Liver (tissue), 3 donors: ENCODE measurements at regions not wholly inside any gene's neighbourhood (a gene's known extent, or its start where the extent isn't known, plus 50 kb on each side); places are given as distances from the start of the nearest gene placed in this dataset.

Source experiments
- RAD21 ChIP-seq, 2 donors: IDR thresholded peaks; 2 replicates each; pipeline ENCODE4 v1.6.1; 2016; ENCODE audit warnings: antibody characterized with exemption in 2 of 2, mild to moderate bottlenecking in 2 of 2
- RXRA ChIP-seq, 2 donors: IDR thresholded peaks; 2 replicates each; pipeline ENCODE4 v1.6.1; 2017 to 2018; ENCODE audit warnings: antibody characterized with exemption in 2 of 2, mild to moderate bottlenecking in 1 of 2
- SP1 ChIP-seq: IDR thresholded peaks from 2 replicates; pipeline ENCODE4 v1.6.1; 2018; ENCODE audit warnings: antibody characterized with exemption, mild to moderate bottlenecking
- TF ChIP-seq, protein P1 (sequence below): fragments of 150-350 bp; IDR thresholded peaks from 2 replicates; pipeline ENCODE4 v1.5.1; 2017; ENCODE audit warnings: improper control_type of control experiment, low read depth, low read length; ENCODE audit not compliant: missing input control
- TF ChIP-seq, protein P2 (sequence below): IDR thresholded peaks from 2 replicates; pipeline ENCODE4 v1.6.1; 2016; ENCODE audit warnings: antibody characterized with exemption, mild to moderate bottlenecking
- TF ChIP-seq, protein P3 (sequence below): IDR thresholded peaks from 2 replicates; pipeline ENCODE4 v1.6.1; 2016; ENCODE audit warnings: antibody characterized with exemption
- donor health status: healthy.
- donor health status: healthy.

DNA sequence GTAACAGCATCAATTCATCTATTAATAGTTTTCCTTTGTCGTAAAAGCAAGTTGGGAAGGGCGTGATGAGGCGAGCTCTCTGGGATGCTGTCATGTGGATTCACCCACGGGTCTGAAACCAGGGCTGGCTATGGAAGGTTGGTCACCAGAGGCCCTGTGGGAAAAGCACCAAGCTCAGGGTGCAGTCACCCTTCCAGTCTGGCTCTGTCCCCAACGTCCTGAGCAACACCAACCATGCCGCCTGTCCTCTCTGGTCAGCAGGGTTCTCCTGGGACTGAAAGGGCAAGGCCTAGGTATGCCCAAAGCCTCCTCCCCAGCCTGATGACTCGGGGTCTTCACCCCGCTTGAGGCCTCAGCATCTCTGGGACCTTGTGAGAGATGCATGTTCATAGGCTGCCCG lies 97.2 kb upstream of the MSX1 start:
- TF ChIP-seq, protein P1, sequence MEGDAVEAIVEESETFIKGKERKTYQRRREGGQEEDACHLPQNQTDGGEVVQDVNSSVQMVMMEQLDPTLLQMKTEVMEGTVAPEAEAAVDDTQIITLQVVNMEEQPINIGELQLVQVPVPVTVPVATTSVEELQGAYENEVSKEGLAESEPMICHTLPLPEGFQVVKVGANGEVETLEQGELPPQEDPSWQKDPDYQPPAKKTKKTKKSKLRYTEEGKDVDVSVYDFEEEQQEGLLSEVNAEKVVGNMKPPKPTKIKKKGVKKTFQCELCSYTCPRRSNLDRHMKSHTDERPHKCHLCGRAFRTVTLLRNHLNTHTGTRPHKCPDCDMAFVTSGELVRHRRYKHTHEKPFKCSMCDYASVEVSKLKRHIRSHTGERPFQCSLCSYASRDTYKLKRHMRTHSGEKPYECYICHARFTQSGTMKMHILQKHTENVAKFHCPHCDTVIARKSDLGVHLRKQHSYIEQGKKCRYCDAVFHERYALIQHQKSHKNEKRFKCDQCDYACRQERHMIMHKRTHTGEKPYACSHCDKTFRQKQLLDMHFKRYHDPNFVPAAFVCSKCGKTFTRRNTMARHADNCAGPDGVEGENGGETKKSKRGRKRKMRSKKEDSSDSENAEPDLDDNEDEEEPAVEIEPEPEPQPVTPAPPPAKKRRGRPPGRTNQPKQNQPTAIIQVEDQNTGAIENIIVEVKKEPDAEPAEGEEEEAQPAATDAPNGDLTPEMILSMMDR = no peak
- TF ChIP-seq SP1 (no peak), RAD21 (IDR thresholded peaks at IDR 0.05) (no peak), RXRA (IDR thresholded peaks at IDR 0.05) (no peak)
- TF ChIP-seq, protein P2, sequence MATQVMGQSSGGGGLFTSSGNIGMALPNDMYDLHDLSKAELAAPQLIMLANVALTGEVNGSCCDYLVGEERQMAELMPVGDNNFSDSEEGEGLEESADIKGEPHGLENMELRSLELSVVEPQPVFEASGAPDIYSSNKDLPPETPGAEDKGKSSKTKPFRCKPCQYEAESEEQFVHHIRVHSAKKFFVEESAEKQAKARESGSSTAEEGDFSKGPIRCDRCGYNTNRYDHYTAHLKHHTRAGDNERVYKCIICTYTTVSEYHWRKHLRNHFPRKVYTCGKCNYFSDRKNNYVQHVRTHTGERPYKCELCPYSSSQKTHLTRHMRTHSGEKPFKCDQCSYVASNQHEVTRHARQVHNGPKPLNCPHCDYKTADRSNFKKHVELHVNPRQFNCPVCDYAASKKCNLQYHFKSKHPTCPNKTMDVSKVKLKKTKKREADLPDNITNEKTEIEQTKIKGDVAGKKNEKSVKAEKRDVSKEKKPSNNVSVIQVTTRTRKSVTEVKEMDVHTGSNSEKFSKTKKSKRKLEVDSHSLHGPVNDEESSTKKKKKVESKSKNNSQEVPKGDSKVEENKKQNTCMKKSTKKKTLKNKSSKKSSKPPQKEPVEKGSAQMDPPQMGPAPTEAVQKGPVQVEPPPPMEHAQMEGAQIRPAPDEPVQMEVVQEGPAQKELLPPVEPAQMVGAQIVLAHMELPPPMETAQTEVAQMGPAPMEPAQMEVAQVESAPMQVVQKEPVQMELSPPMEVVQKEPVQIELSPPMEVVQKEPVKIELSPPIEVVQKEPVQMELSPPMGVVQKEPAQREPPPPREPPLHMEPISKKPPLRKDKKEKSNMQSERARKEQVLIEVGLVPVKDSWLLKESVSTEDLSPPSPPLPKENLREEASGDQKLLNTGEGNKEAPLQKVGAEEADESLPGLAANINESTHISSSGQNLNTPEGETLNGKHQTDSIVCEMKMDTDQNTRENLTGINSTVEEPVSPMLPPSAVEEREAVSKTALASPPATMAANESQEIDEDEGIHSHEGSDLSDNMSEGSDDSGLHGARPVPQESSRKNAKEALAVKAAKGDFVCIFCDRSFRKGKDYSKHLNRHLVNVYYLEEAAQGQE = no peak
- TF ChIP-seq, protein P3, sequence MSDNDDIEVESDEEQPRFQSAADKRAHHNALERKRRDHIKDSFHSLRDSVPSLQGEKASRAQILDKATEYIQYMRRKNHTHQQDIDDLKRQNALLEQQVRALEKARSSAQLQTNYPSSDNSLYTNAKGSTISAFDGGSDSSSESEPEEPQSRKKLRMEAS = no peak
